H1 (cell line): ENCODE measurements at regions not wholly inside any gene's neighbourhood (a gene's known extent, or its start where the extent isn't known, plus 50 kb on each side); places are given as distances from the start of the nearest gene placed in this dataset.

Source experiments
- CTCF ChIA-PET: fragments of 300-600 bp; sonication (Branson Sonifier 250); formaldehyde crosslinking; loops from one replicate; lab custom pipeline; 2021; ENCODE audit not compliant: partially characterized antibody; lab: Charles Lee
- POLR2A ChIA-PET: fragments of 300-600 bp; sonication (Branson Sonifier 250); formaldehyde crosslinking; loops from one replicate; lab custom pipeline; 2021; ENCODE audit warnings: inconsistent platforms; ENCODE audit not compliant: partially characterized antibody; lab: Charles Lee
- DNase-seq, 2 experiments: peaks; one replicate each; pipeline versions ENCODE4 v3.0.0 to v3.0.0-alpha.2; 2010 to 2022; ENCODE audit warnings: low spot score in 2 of 2, low read depth in 1 of 2, mixed read lengths in 1 of 2
- FAIRE-seq: peaks from 2 replicates; lab custom pipeline; 2011; peaks lifted over from hg19 to GRCh38; lab: Jason Lieb, UNC
- H2AFZ ChIP-seq: 2 replicates; pipeline ENCODE4 v1.8.1; 2012; ENCODE audit warnings: low read length, inconsistent platforms
- H2AK5ac ChIP-seq: 2 replicates; pipeline ENCODE4 v1.6.1; 2013; ENCODE audit warnings: low read depth, low read length
- H2BK120ac ChIP-seq: replicated peaks from 2 replicates; pipeline ENCODE3; 2013; ENCODE audit warnings: low read depth, low read length, inconsistent platforms
- H2BK12ac ChIP-seq: 2 replicates; pipeline ENCODE4 v1.6.1; 2013; ENCODE audit warnings: low read depth, low read length
- H2BK15ac ChIP-seq: 2 replicates; pipeline ENCODE4 v1.6.1; 2013; ENCODE audit warnings: low read length
- H2BK20ac ChIP-seq: 2 replicates; pipeline ENCODE4 v1.6.1; 2013; ENCODE audit warnings: low read length
- H2BK5ac ChIP-seq: 2 replicates; pipeline ENCODE4 v1.6.1; 2013; ENCODE audit warnings: low read depth, low read length
- H3K14ac ChIP-seq: 2 replicates; pipeline ENCODE4 v1.6.1; 2013; ENCODE audit warnings: inconsistent platforms; ENCODE audit not compliant: insufficient read length
- H3K18ac ChIP-seq: 2 replicates; pipeline ENCODE4 v1.6.1; 2013; ENCODE audit warnings: low read length; ENCODE audit errors: extremely low read depth
- H3K23ac ChIP-seq: 2 replicates; pipeline ENCODE4 v1.6.1; 2013; ENCODE audit warnings: inconsistent platforms; ENCODE audit not compliant: insufficient read length
- H3K23me2 ChIP-seq: 2 replicates; pipeline ENCODE4 v1.6.1; 2013; ENCODE audit warnings: low read depth, low read length
- H3K27ac ChIP-seq: 2 replicates; pipeline ENCODE4 v1.6.1; 2011; ENCODE audit warnings: low read depth, low read length, inconsistent platforms
- H3K27me3 ChIP-seq, 4 experiments: replicated peaks in 1 of 4; 1 replicate in 1 of 4; 2 replicates in 3 of 4; pipeline versions ENCODE4 v1.6.1 to v1.8.1; 2011 to 2013; ENCODE audit warnings: low read length in 3 of 4, mild to moderate bottlenecking in 3 of 4, inconsistent platforms in 2 of 4, mixed read lengths in 2 of 4, moderate library complexity in 1 of 4; ENCODE audit not compliant: control insufficient read depth in 3 of 4, insufficient read depth in 3 of 4; ENCODE audit errors: extremely low read depth in 1 of 4
- H3K36me3 ChIP-seq, 4 experiments: 2 replicates each; pipeline versions ENCODE4 v1.6.1 to v1.8.1; 2011 to 2013; ENCODE audit warnings: mild to moderate bottlenecking in 4 of 4, low read length in 3 of 4, moderate library complexity in 2 of 4, control low read depth in 1 of 4, inconsistent platforms in 1 of 4; ENCODE audit not compliant: insufficient read depth in 4 of 4, control insufficient read depth in 2 of 4
- H3K4ac ChIP-seq: replicated peaks from 2 replicates; pipeline ENCODE3; 2013; ENCODE audit warnings: low read length, low read depth, mixed read lengths, inconsistent platforms; ENCODE audit not compliant: insufficient read length
- H3K4me1 ChIP-seq, 4 experiments: replicated peaks in 1 of 4; 1 replicate in 1 of 4; 2 replicates in 3 of 4; pipeline versions ENCODE4 v1.6.1 to v1.8.1; 2011 to 2013; ENCODE audit warnings: low read length in 3 of 4, inconsistent platforms in 2 of 4, mixed read lengths in 1 of 4; ENCODE audit not compliant: insufficient read depth in 4 of 4, control insufficient read depth in 3 of 4
- H3K4me2 ChIP-seq, 2 experiments: 2 replicates each; pipeline versions ENCODE4 v1.6.1 to v1.8.1; 2011 to 2013; ENCODE audit warnings: low read depth in 2 of 2, low read length in 2 of 2, control low read depth in 1 of 2, inconsistent platforms in 1 of 2, mild to moderate bottlenecking in 1 of 2; ENCODE audit not compliant: insufficient read depth in 1 of 2
- H3K4me3 ChIP-seq, 4 experiments: fragments of 200-600, 300-600 bp in 1 of 4; sonication (generic), shearing (Covaris generic), sonication (Bioruptor Twin) in 1 of 4; 2 replicates each; pipeline versions ENCODE4 v1.5.1 to v1.8.1; 2011 to 2016; ENCODE audit warnings: low read length in 4 of 4, low read depth in 3 of 4, control low read depth in 2 of 4, inconsistent platforms in 2 of 4, mild to moderate bottlenecking in 2 of 4, mixed read lengths in 1 of 4, moderate library complexity in 1 of 4; ENCODE audit not compliant: insufficient read depth in 2 of 4; ENCODE audit errors: extremely low read depth in 1 of 4
- H3K56ac ChIP-seq: replicated peaks from 2 replicates; pipeline ENCODE3; 2013; ENCODE audit warnings: low read depth, mild to moderate bottlenecking, mixed read lengths, low read length, inconsistent platforms; ENCODE audit not compliant: insufficient read length
- H3K79me1 ChIP-seq: 2 replicates; pipeline ENCODE4 v1.6.1; 2013; ENCODE audit warnings: low read depth, low read length, control low read depth
- H3K79me2 ChIP-seq, 2 experiments: 2 replicates each; pipeline versions ENCODE4 v1.6.1 to v1.8.1; 2012 to 2013; ENCODE audit warnings: low read length in 2 of 2, mild to moderate bottlenecking in 2 of 2, inconsistent platforms in 1 of 2; ENCODE audit not compliant: insufficient read depth in 2 of 2, control insufficient read depth in 1 of 2
- H3K9ac ChIP-seq, 4 experiments: replicated peaks in 1 of 4; 1 replicate in 1 of 4; 2 replicates in 3 of 4; pipeline versions ENCODE4 v1.6.1 to v1.8.1; 2011 to 2013; ENCODE audit warnings: low read depth in 3 of 4, low read length in 3 of 4, control low read depth in 2 of 4, mild to moderate bottlenecking in 2 of 4, moderate library complexity in 2 of 4, inconsistent platforms in 1 of 4; ENCODE audit errors: extremely low read depth in 1 of 4
- H3K9me3 ChIP-seq, 2 experiments: 2 replicates each; pipeline versions ENCODE4 v1.6.1 to v1.8.1; 2012 to 2013; ENCODE audit warnings: mild to moderate bottlenecking in 2 of 2, moderate library complexity in 2 of 2, control low read depth in 1 of 2, inconsistent platforms in 1 of 2, low read depth in 1 of 2, low read length in 1 of 2, mixed read lengths in 1 of 2; ENCODE audit not compliant: insufficient read depth in 2 of 2
- H4K20me1 ChIP-seq, 2 experiments: replicated peaks in 1 of 2; 2 replicates each; pipeline versions ENCODE3 to v1.8.1; 2011 to 2013; ENCODE audit warnings: inconsistent platforms in 2 of 2, low read length in 2 of 2, mild to moderate bottlenecking in 1 of 2; ENCODE audit not compliant: insufficient read depth in 2 of 2, control insufficient read depth in 1 of 2
- H4K5ac ChIP-seq: 2 replicates; pipeline ENCODE4 v1.6.1; 2013; ENCODE audit warnings: low read length, low read depth, mixed read lengths, inconsistent platforms; ENCODE audit not compliant: insufficient read length
- H4K8ac ChIP-seq: 2 replicates; pipeline ENCODE4 v1.8.0; 2013; ENCODE audit warnings: mild to moderate bottlenecking, moderate library complexity, low read length, inconsistent platforms; ENCODE audit not compliant: insufficient read depth; ENCODE audit errors: extremely low read depth
- H4K91ac ChIP-seq: replicated peaks from 2 replicates; pipeline ENCODE3; 2013; ENCODE audit warnings: low read length, mixed read lengths, inconsistent platforms; ENCODE audit not compliant: insufficient read length
- NANOG ChIP-seq: IDR thresholded peaks from 2 replicates; pipeline ENCODE4 v1.6.1; 2011; ENCODE audit warnings: low read length, low read depth, mild to moderate bottlenecking, inconsistent platforms; ENCODE audit not compliant: insufficient read depth, poor library complexity, severe bottlenecking
- TAF7 ChIP-seq: optimal IDR thresholded peaks from 2 replicates; pipeline ENCODE3; 2011; ENCODE audit warnings: low read depth, mild to moderate bottlenecking, inconsistent platforms, low read length, moderate library complexity, borderline replicate concordance
- TCF12 ChIP-seq: IDR thresholded peaks from 2 replicates; pipeline ENCODE4 v1.6.1; 2011; ENCODE audit warnings: low read depth, mild to moderate bottlenecking, low read length
- WGBS, 2 experiments: shearing (Covaris generic) in 1 of 2; methylation state at CpG; one replicate each; pipeline versions ENCODE4 v1.1.6 to v1.1.7; 2013 to 2015; ENCODE audit warnings: low lambda C conversion rate in 2 of 2, mixed read lengths in 2 of 2, inconsistent platforms in 1 of 2, low coverage in 1 of 2, missing lambda C conversion rate in 1 of 2; ENCODE audit not compliant: insufficient replicate concordance in 2 of 2, insufficient coverage in 1 of 2, insufficient read length in 1 of 2; ENCODE audit errors: extremely low coverage in 1 of 2, missing lambda C conversion rate in 1 of 2; 5-methylcytosine and 5-hydroxymethylcytosine counted together

DNA sequence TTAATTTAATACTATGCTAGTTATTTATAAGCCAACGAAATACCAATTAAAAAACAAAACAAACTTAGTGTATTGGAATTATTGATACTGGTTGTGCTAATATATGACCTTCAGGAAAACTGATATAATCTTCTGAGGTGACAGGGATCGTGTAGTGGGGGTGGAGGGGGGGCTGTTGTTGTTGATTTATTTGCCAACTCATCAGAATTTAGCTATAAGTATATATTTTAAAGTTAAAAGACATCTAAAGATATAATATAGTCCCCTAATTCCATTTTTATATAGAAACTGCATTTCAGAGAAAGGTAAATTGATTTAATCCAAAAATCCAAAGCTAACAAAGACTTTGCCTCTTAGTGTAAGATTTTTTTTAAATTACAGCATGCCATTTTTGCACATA is 210.5 kb downstream of the LRRK2 start:
- no peak overlapping the region for H3K4me3 ChIP-seq
- H3K9ac ChIP-seq: no peak overlapping the region
- ChIA-PET POLR2A (no interaction called here), CTCF (no interaction called here)
- H2AK5ac ChIP-seq: no peak overlapping the region
- no peaks in the 10 kb centered on the region for H3K4me1 ChIP-seq
- H3K23ac ChIP-seq: no peak overlapping the region
- no peak overlapping the region for H3K14ac ChIP-seq
- H3K23me2 ChIP-seq: no peaks in the 10 kb centered on the region
- FAIRE-seq: no peak
- H3K4me2 ChIP-seq: no peak overlapping the region
- H4K20me1 ChIP-seq: no peaks in the 10 kb centered on the region
- H3K4ac ChIP-seq: no peak overlapping the region
- no peaks in the 10 kb centered on the region for H3K36me3 ChIP-seq
- no peak overlapping the region for H2BK20ac ChIP-seq
- H3K56ac ChIP-seq: no peak overlapping the region
- DNase-seq: no peak
- no peak overlapping the region for H4K8ac ChIP-seq
- 84% methylated on average over 2 of the region's 2 CpGs; no CpG with 5 or more reads in 1 of the 2 experiments for WGBS, 2 experiments
- H2BK15ac ChIP-seq: no peak overlapping the region
- no peaks in the 10 kb centered on the region for H3K79me2 ChIP-seq
- TF ChIP-seq TAF7: no peak
- TF ChIP-seq NANOG: no peak
- TF ChIP-seq TCF12: no peak
- no peaks in the 10 kb centered on the region for H3K27me3 ChIP-seq
- no peak overlapping the region for H3K27ac ChIP-seq
- no peak overlapping the region for H4K91ac ChIP-seq
- no peaks in the 10 kb centered on the region for H3K79me1 ChIP-seq
- no peak overlapping the region for H2BK120ac ChIP-seq
- H2AFZ ChIP-seq: no peak overlapping the region
- H2BK5ac ChIP-seq: no peak overlapping the region
- H3K9me3 ChIP-seq: no peaks in the 10 kb centered on the region
- no peak overlapping the region for H4K5ac ChIP-seq
- no peak overlapping the region for H2BK12ac ChIP-seq
- H3K18ac ChIP-seq: no peak overlapping the region
